ENCODE measurements at regions not wholly inside any gene's neighbourhood (a gene's known extent, or its start where the extent isn't known, plus 50 kb on each side); places are given as distances from the start of the nearest gene placed in this dataset.

GRCh38 chr1:17892225-17892624 lies 137.1 kb downstream of the ACTL8 start:
- no peaks in the 10 kb centered on the region for H3K36me3 Mint-ChIP-seq (ENCODE audit: low read depth)
- no peaks in the 10 kb centered on the region for H3K9me3 Mint-ChIP-seq
- ChIA-PET CTCF (no interaction called here), POLR2A (no interaction called here)
- H3K27ac Mint-ChIP-seq: no peak overlapping the region
- intact Hi-C loops (cut with micrococcal nuclease): no loop called here
- DNase-seq (no peak), ATAC-seq (ENCODE audit: low read depth) (no peak)
- no peak for TF ChIP-seq CTCF (IDR thresholded peaks at IDR 0.05)
- H3K4me1 Mint-ChIP-seq: no peaks in the 10 kb centered on the region
- peaks cover 19% of the 10 kb centered on the region for H3K27me3 Mint-ChIP-seq
- H3K4me3 Mint-ChIP-seq: no peak overlapping the region

- DNase-seq (no peak), ATAC-seq (ENCODE audit: low read depth) (no peak)
- CTCF ChIA-PET: no interaction called here
- H3K9me3 Mint-ChIP-seq: no peaks in the 10 kb centered on the region
- no peak for TF ChIP-seq CTCF (IDR thresholded peaks at IDR 0.05)
- peaks cover 19% of the 10 kb centered on the region for H3K27me3 Mint-ChIP-seq
- no peak overlapping the region for H3K4me3 Mint-ChIP-seq
- no peaks in the 10 kb centered on the region for H3K4me1 Mint-ChIP-seq
- intact Hi-C loops (cut with micrococcal nuclease): no loop called here
- H3K27ac Mint-ChIP-seq: no peak overlapping the region
- no peaks in the 10 kb centered on the region for H3K36me3 Mint-ChIP-seq (ENCODE audit: low read depth)
- POLR2A ChIA-PET: no interaction called here
These were observed 137.7 kb downstream of the ACTL8 start for GRCh38 chr1:17892851-17893250.

GRCh38 chr1:17893891-17894631 lies 138.9 kb downstream of the ACTL8 start:
- Mint-ChIP-seq H3K27me3 (peaks cover 28% of the 10 kb centered on the region), H3K4me3 (no peak overlapping the region), H3K36me3 (ENCODE audit: low read depth) (no peaks in the 10 kb centered on the region), H3K9me3 (peaks cover 5% of the 10 kb centered on the region), H3K4me1 (no peaks in the 10 kb centered on the region), H3K27ac (no peak overlapping the region)
- intact Hi-C loops (cut with micrococcal nuclease): no loop called here
- DNase-seq: no peak
- ChIA-PET CTCF (no interaction called here), POLR2A (no interaction called here)
- TF ChIP-seq CTCF (IDR thresholded peaks at IDR 0.05): no peak
- ATAC-seq (ENCODE audit: low read depth): no peak

GRCh38 chr1:17895401-17895800 lies 140.3 kb downstream of the ACTL8 start:
- Mint-ChIP-seq H3K27me3 (peaks cover 27% of the 10 kb centered on the region), H3K4me1 (no peaks in the 10 kb centered on the region), H3K36me3 (ENCODE audit: low read depth) (no peaks in the 10 kb centered on the region), H3K27ac (no peak overlapping the region), H3K4me3 (no peak overlapping the region), H3K9me3 (peaks cover 5% of the 10 kb centered on the region)
- ATAC-seq (ENCODE audit: low read depth) (no peak), DNase-seq (no peak)
- intact Hi-C loops (cut with micrococcal nuclease): no loop called here
- no peak for TF ChIP-seq CTCF (IDR thresholded peaks at IDR 0.05)
- CTCF ChIA-PET: no interaction called here
- POLR2A ChIA-PET: no interaction called here

- DNase-seq (no peak), ATAC-seq (ENCODE audit: low read depth) (no peak)
- no peak overlapping the region for H3K4me3 Mint-ChIP-seq
- H3K27ac Mint-ChIP-seq: no peak overlapping the region
- no peak for TF ChIP-seq CTCF (IDR thresholded peaks at IDR 0.05)
- ChIA-PET POLR2A (no interaction called here), CTCF (no interaction called here)
- no peaks in the 10 kb centered on the region for H3K4me1 Mint-ChIP-seq
- peaks cover 5% of the 10 kb centered on the region for H3K9me3 Mint-ChIP-seq
- intact Hi-C loops (cut with micrococcal nuclease): no loop called here
- no peaks in the 10 kb centered on the region for H3K36me3 Mint-ChIP-seq (ENCODE audit: low read depth)
- peaks cover 27% of the 10 kb centered on the region for H3K27me3 Mint-ChIP-seq
These were observed 140.9 kb downstream of the ACTL8 start for GRCh38 chr1:17895986-17896385.
